NCI-H2081 (cell line): ENCODE measurements at regions not wholly inside any gene's neighbourhood (a gene's known extent, or its start where the extent isn't known, plus 50 kb on each side); places are given as distances from the start of the nearest gene placed in this dataset.

ENCODE experiments used
- DNase-seq, 2 experiments: peaks; one replicate each; lab custom pipeline; 2025; lab: John Stamatoyannopoulos, UW

GRCh38 chr2:236747426-236747825 is 177.8 kb downstream of the ACKR3 start:
- no peak for DNase-seq

- DNase-seq = no peak
Measured at GRCh38 chr2:236747925-236748324, 178.3 kb downstream of the ACKR3 start.

DNA sequence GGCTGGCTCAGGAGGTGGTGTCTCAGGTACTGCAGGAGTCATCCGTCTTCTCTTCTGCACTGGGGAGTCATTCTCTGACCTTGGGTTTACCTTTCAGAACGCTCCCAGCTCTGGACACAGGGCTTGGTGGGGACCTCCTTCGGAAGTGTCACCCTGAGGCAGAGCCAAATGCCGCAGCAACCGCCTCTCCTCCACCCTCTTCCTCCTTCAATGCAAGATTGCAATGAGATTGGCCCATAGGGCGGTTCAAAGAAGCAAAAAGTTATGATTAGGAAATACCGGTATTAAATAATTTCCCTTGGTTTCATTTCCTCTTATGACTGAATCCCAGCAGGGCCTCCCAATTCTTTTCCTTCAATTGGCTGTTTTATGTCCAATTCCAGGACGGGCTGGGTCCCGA is 178.8 kb downstream of the ACKR3 start:
- DNase-seq = no peak

DNA sequence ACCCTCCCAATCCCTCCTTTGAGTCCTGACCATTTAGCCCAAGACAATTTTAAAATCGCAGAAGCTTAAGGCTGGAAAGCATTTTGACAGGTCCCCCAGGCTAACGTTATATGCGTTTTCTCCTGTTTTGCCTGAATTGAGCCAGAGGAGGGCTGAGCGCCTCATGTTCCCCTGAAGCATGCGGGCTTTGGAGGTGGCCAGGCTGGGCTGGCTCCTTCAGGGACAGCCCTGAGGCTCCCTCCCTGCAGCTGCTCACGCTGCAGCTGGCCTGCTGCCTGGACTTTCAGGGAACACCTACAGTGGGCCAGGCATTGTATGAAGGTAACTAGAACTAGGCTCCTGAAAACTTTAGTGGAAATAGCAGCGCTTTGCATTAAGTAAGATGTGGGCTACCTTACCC is 179.2 kb downstream of the ACKR3 start:
- no peak for DNase-seq

DNA sequence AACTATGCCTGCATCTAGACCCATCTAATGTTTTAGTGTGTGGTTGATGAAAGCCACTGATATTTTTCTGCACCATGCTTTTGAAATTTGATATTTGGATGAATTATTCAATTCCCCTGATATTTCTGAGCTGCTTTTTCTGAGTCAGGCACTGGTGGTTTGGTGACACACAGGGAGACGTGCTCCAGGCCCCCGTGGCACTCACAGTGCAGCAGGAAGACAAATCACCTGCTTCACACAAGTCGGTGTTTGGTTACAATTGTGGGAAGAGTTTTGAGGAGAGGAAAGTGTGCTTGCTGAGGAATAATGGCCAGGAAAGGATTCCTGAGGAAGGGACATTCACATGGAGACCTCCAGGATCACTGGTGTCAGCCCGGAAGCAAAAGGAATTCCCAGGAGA is 179.7 kb downstream of the ACKR3 start:
- DNase-seq = no peak

DNA sequence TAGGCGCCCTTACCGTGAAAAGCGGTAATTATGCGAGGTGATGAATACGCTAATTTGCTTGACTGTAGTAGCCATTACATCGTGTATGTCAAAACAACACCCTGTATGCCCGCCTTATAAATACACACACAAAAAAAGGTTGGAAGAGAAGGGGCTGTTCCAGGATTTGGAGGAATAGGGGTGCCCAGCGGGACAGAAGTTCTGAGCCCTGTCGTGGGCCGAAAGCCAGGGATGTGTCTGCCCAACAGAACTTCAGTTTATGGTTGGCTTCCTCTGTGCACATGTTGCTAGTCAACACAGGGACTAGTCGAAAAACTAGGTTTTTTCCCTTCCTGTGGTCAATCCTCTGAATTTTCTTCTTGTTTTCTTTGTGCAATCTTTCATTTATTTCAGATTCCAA is 182.5 kb downstream of the ACKR3 start:
- DNase-seq = no peak

- DNase-seq = no peak
Measured at GRCh38 chr2:236753606-236754270, 184.1 kb downstream of the ACKR3 start.

DNA sequence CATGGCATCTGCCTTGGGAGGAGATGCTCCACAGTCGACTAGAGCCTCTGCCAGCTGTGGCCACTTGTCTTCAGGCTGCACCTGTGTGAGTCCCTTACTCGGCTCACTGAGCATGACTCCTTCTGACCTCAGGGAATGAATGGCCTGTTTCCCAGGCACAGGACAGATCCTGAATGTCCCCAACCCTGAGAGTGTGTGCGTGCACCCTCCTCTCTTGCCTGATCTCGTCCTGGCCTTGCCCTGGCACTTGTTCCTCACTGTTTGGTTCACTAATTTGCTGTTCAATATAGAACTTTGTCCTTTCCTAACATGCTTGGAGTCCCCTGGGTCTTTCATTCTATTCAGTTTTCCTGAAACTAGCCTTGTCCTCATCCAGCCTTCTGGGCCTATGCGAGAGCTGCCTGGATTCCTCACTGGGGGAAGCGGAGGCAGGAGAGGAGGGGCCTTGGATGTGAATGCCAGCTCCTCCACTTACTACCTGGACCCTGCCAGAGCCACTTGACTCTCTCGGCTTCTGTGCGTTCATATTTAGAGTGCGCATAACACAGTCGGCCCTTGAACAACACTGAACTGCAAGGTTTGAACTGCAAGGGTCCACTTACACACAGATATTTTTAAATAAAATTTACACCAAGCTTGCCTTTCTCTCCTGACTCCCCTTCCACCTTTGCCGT is 184.8 kb downstream of the ACKR3 start:
- no peak for DNase-seq

- DNase-seq = no peak
Measured at GRCh38 chr2:236755278-236755840, 185.7 kb downstream of the ACKR3 start.

GRCh38 chr2:236758406-236758805 is 188.8 kb downstream of the ACKR3 start:
- DNase-seq = no peak

- DNase-seq = no peak
Measured at GRCh38 chr2:236760246-236760645, 190.6 kb downstream of the ACKR3 start.

DNA sequence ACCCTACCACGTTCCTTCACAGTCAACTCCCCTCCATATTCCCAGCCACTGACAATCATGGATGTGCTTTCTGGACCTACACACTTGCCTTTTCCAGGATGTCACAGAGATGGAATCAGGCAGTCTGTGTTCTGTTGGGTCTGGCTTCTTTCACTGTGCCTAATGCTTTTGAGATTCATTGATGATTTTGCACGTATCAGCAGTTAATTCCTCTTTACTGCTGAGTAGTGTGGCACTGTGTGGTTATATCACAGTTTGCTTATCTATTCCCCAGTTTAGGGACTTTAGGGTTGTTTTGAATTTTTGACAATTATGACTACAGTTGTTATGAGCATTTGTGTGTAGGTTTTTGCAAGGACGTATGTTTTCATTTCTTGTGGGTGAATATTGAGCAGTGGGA is 191.7 kb downstream of the ACKR3 start:
- no peak for DNase-seq

DNA sequence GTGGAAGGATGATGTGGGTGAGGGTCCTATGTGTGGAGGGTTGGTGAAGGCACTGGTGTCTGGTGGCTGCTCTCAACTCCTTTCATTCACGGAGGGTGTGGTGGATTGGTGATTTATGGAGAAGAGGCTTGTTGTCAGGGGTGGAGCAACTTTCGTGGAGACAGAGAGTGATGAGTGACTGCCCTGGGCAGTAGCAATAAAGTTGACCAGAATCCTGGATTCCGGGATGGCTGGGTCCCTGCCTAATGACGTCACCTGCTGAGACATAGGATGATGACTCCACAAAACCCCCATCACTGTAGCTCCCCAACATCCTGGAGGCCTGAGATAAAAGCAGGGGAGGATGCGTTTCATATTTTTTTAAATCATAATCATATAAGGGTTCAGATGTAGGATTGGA is 193.0 kb downstream of the ACKR3 start:
- DNase-seq = no peak

DNA sequence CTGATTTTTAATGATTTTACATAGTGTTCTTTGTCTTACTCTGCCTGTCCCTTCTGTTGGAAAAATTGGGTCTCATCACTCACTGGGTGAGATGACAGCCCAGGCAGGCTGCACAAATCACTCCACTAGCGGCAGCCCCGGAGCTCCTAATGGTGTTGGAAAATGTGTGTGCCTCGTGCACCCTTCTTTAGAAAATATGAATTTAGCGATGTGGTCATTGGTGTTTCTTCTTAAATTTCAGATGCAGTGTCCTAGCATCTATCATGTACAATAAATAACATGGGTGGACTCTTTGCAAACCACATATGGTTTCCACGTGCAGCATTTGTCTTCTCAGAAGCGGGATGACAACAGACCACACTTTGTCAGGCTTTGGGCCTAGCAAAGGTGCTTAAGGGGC is 194.2 kb downstream of the ACKR3 start:
- DNase-seq = no peak

GRCh38 chr2:236764716-236765115 is 195.1 kb downstream of the ACKR3 start:
- DNase-seq = no peak

- no peak for DNase-seq
Measured at GRCh38 chr2:236765478-236765877, 195.9 kb downstream of the ACKR3 start.

GRCh38 chr2:236766850-236767249 is 197.2 kb downstream of the ACKR3 start:
- DNase-seq = no peak

DNA sequence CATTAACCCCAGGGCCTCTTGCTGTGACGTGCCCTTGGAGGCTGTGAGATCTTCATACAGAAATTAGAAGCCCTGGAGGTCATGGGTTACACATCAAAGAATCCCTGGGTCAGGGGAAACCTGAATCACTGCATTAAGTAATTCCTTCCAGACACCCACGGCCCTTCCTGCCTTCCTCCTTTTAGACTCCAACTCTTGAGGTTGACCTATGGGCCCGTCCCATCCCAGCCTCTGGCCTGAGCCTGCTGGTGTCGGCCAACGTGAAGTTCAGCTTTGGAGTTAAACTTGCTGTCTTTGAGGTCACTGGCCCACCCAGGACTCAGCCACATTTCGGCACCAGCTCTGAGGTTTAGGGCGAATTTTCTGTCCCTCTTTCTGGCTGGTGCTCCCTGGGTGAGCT is 198.3 kb downstream of the ACKR3 start:
- DNase-seq = no peak

GRCh38 chr2:236768393-236769140 is 198.9 kb downstream of the ACKR3 start:
- no peak for DNase-seq

GRCh38 chr2:236769981-236770671 is 200.5 kb downstream of the ACKR3 start:
- DNase-seq = no peak

- no peak for DNase-seq
Measured at GRCh38 chr2:236772220-236772837, 202.7 kb downstream of the ACKR3 start.

GRCh38 chr2:236773206-236773605 is 203.6 kb downstream of the ACKR3 start:
- DNase-seq = no peak
